SW 1271 (cell line): ENCODE measurements at regions not wholly inside any gene's neighbourhood (a gene's known extent, or its start where the extent isn't known, plus 50 kb on each side); places are given as distances from the start of the nearest gene placed in this dataset.
"Not testable (repeated sequence)": the region's sequence is repeated elsewhere in the genome, so short reads cannot be mapped to it uniquely, and the experiment has no call there.

Source experiments
- DNase-seq, 2 experiments: peaks; one replicate each; lab custom pipeline; 2025; lab: John Stamatoyannopoulos, UW

- no peak for DNase-seq
These were observed 130.1 kb upstream of the SLC44A1 start for GRCh38 chr9:105114318-105114717.

DNA sequence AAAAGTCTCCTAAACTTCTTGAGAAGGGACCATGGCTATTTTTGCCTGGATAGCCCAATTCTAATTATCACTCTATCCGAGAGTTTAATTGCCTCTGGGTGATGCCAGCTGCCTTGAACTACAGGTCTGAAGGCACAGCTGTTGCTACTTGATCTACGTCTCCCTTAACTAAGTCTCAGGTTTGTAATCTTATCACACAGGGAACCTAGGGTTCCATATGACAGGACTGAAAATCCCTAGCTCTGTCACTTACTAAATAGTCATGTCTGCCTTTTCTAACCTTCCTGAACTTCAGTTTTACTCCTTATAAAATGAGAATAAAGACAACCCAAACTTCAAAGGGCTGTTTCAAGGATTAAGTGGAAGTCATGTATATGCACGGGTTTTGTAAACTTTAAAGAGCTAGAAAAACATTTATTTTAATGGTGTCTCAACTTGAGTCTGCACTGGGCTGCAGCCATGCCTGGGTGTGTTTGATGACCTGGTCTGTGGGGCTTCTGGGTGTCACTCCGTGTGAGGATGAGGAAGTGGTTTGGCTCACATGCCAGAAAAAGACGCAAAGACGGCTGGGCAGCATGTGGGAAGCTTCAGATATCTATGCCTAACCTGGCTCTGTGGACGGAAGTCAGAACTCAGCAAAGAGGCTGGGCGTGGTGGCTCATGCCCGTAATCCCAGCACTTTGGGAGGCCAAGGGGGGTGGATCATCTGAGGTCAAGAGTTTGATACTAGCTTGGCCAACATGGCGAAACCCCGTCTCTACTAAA, 129.3 kb upstream of the SLC44A1 start:
- no peak for DNase-seq

- DNase-seq: no peak
These were observed 128.2 kb upstream of the SLC44A1 start for GRCh38 chr9:105116052-105116868.

GRCh38 chr9:105117234-105117633, 127.2 kb upstream of the SLC44A1 start:
- DNase-seq: no peak

- no peak for DNase-seq
These were observed 125.8 kb upstream of the SLC44A1 start for GRCh38 chr9:105118636-105119035.

GRCh38 chr9:105119156-105119555, 125.3 kb upstream of the SLC44A1 start:
- DNase-seq: no peak

- no peak for DNase-seq
These were observed 122.5 kb upstream of the SLC44A1 start for GRCh38 chr9:105121861-105122430.

DNA sequence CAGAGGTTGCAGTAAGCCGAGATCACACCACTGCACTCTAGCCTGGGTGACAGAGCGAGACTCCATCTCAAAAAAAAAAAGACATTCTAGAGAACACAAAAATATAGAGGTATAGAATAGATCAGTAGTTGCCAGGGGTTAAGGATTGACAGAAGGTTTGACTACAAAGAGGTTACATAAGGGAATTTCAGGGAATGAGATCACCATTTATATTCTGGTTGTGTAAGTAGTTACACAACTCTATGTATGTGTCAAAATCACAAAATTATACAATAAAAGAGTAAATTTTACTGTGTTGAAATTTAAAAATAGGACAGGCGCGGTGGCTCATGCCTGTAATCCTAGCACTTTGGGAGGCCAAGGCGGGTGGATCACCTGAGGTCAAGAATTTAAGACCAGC, 119.9 kb upstream of the SLC44A1 start:
- DNase-seq: not testable (repeated sequence)

DNA sequence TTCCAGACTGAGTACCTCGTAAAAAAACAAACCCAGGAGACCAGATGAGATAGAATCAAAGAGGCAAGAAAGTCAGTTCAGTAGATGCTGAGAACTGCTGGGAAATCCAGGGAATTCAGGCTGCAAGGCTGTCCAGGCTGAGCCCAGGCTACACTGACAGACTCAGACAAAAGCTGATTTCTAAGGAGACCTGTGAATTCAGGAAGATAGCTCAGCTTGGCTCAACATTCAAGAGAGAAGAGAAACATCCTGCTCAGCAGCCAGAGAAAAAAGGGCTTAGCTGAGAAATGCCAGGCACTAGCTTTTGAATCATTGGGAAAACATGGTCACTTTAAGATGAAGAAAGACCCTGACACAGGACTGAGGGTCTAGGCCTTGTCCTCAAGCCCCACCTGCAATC, 118.2 kb upstream of the SLC44A1 start:
- no peak for DNase-seq

DNA sequence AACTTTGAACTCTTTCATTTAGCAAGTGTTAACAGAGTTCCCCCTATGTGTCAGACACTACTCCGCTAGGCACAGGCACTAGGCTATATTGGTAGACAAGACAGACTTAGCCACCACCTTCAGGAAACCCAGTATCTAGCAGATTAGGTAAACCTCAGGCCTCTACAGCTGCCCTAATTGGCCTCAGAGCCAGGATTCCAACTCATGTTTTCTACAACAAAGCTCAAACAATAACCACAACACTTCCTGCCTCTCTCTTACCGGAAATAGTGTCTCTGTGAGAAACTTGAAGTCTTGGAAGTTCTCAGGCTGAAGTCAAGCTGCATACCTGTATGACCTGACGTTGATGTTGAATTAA, 116.6 kb upstream of the SLC44A1 start:
- DNase-seq: peak in 1 of 2 experiments; percentile 36

DNA sequence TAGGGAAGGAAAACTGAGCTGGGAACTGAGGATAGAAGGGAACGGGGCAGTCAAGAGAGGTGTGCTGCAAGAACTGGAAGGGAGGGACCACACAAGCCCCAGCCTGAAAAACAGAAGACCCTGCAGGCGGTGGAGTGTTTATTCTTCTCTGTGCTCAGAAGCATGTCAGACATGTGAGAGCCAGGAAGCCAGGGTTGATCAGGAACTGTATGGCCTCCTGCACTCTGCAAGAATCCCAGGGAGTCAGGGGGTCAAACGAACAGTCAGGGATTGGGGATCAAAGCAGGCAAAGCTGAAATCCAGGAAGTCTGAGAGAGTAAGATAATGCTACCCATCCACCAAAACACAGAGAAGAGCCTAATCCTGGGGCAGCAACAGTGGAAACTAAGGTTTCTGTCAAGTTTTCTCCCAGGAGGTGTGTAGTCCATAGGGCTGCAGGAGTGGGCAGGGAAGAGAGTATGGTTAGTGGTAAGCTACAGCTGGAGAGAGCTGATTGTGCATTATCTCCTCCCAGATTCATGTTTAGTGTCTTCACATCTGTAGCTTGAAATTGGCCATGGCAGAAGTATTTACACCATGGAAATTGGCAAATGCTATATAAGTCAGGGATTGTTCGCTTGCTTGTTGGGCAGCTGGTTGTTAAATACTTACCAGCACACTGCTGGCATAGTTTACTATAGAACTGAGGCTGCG, 115.4 kb upstream of the SLC44A1 start:
- DNase-seq: no peak

GRCh38 chr9:105129731-105130130, 114.7 kb upstream of the SLC44A1 start:
- DNase-seq: no peak

DNA sequence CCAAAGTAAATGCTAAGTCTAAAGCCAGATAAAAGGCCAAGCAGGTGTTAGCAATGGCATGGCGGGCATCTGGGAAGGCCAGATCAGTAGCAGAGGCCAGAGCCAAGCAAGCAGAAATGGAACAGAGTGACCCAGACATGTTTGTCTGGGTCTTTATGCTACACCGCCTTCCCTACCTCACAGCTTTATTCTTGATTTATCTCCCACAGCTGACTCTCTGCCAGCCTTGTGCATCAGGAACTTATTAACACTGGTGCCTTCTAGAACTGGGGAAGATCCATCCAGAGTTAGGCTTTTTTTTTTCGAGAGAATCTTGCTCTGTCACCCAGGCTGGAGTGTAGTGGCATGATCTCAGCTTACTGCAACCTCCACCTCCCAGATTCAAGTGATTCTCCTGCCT, 112.5 kb upstream of the SLC44A1 start:
- DNase-seq: no peak

DNA sequence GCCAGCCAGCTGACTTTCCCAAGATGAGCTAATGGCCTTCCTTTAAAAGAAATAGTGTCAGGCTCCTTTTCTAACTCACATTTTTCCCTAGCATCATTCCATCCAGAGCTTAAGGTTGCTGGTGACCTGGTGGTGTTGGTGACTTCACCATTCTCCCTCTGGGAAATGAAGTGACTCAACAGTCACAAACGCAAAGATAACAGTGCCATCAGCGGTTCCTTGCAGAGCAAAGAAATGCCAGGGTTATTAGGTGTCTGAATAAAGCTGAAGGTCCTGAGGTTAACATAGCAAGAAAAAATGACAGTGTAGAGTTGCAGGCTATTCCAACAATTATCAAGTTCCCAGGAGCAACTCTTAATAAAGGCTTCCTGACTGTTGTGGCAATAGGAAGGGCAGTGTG, 111.8 kb upstream of the SLC44A1 start:
- peak; percentile 68 to 88 for DNase-seq

DNA sequence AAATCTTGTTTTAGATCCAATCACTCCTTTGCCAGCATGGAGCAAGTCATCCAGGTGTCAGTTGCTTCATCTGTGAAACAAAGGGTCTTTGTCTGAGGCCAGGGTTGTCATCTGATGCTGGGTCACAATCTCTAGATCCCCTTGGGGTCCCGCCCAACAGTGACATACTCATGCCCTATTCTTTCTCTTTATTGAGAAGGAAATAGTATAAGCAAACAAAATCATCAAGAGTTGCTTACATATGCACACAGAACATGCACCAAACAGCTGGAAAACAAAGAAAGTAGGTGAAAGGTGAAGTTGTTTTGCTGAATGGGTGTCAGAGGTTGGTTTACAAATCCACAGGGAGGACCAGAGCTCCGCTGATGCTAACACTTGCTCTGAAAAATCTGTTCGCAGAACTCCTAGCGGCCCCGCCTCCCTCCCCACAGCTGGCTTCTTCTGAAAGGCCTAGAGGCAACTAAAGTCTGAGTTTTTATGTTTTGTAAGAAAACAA, 106.1 kb upstream of the SLC44A1 start:
- no peak for DNase-seq

- no peak for DNase-seq
These were observed 103.1 kb upstream of the SLC44A1 start for GRCh38 chr9:105141146-105141975.

DNA sequence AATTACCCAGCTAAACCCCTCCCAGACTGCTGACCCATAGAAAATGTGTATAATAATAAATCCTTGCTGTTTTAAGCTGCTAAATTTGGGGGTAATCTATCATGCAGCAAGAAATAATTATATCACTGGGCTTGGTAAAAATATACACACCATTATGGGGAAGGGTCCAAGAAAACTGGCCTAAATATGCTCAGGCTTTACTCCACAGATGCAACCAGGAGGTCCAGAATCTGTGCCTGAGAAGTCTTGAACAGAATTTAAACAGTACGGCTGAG, 102.5 kb upstream of the SLC44A1 start:
- no peak for DNase-seq

DNA sequence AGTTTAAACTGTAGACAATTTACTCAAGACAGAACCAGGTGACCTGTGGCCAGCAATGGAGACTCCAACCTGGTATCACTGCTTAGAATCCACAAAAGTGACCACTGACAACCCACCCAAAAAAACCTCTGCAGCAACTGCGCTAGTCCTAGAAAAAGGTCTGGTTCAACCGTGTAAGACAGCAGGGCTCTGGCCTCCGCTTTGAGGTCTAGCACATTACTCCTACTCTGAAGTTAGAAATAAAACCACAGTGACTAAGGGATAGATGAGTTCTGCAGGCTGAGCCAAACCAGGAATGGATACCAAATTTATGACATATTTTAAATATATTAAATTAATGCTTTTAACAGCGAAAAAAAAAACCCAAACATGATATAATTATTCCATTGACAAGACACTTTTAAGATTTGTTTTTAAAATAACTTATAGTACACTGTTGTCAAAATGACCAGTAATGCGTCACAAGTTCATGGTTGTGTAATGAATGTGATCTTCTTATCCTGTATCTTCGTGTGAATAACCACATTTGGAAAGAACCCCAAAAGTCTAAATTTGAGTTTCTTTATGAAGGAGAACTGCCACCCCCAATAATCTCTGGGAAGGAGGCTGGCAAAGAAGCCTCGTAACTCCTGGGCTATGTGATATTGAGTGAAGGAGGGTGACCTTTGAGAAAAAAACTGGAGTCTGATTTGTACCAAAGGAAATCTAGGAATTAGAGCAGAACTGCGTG, 101.9 kb upstream of the SLC44A1 start:
- no peak for DNase-seq

DNA sequence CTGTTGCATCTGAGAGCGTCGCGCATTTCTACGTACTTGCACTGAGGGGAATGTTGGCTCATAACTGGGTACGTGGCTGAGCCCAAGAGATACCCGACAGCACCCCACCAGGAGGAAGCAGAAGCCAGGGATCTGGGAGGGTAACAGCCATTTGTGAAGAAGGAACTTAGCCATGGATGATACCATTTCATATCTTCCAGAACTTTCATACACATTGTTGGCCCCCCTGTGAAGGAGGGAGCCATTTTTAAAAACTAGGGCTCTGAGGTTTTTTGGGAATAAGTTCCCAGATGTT, 101.4 kb upstream of the SLC44A1 start:
- DNase-seq: no peak

DNA sequence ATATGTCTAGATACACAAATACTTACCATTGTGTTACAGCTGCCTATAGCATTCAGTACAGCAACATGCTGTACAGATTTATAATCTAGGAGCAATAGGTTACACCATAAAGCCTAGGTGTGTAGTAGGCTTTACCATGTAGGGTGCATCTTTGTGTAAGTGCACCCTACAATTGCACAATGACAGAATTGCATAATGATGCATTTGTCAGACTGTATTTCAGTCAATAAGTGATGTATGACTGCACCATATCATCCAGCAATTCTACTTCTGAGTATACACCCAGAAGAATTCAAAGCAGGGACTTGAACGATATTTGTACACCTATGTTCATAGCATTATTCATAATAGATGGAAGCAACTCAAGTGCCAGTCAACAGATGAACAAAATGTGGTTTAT, 100.4 kb upstream of the SLC44A1 start:
- DNase-seq: no peak

GRCh38 chr9:105144841-105145240, 99.6 kb upstream of the SLC44A1 start:
- DNase-seq: no peak
